ENCODE measurements at regions not wholly inside any gene's neighbourhood (a gene's known extent, or its start where the extent isn't known, plus 50 kb on each side); places are given as distances from the start of the nearest gene placed in this dataset.

GRCh38 chrX:39409246-39409917 is 608.1 kb downstream of the MID1IP1 start:
- TF ChIP-seq CTCF (IDR thresholded peaks at IDR 0.05) (no peak), POLR2A (IDR thresholded peaks at IDR 0.05) (no peak)
